Erythroblast (primary cell): ENCODE measurements at regions not wholly inside any gene's neighbourhood (a gene's known extent, or its start where the extent isn't known, plus 50 kb on each side); places are given as distances from the start of the nearest gene placed in this dataset.

ENCODE experiments used
- GATA1 ChIP-seq: IDR thresholded peaks from 2 replicates; pipeline ENCODE4 v1.6.1; 2011; ENCODE audit warnings: low read depth, mild to moderate bottlenecking, control low read depth, low read length, moderate library complexity
- POLR2A ChIP-seq: IDR thresholded peaks from 2 replicates; pipeline ENCODE4 v1.6.1; 2011; ENCODE audit warnings: mild to moderate bottlenecking, low read length

DNA sequence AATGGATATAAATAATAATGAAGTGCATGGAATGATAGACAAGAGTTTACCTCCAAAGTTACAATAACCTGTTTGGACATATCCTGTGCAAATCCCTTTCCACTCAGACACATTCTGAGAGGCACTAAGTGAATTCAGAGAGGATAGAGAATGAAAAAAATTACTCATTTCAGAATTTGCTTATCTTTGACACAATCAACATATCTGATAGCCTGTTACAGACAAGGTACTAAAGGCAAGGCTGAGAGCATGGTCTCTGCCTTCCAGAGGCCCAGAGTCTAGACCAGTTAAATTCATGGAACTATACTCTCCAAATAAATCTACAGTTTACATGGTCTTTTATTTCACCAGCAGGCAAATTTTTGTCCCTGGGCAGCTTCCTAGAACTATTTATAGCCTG is 371.8 kb upstream of the PTGER4 start:
- TF ChIP-seq POLR2A: no peak
- no peak for TF ChIP-seq GATA1
